ENCODE measurements at regions not wholly inside any gene's neighbourhood (a gene's known extent, or its start where the extent isn't known, plus 50 kb on each side); places are given as distances from the start of the nearest gene placed in this dataset.

DNA sequence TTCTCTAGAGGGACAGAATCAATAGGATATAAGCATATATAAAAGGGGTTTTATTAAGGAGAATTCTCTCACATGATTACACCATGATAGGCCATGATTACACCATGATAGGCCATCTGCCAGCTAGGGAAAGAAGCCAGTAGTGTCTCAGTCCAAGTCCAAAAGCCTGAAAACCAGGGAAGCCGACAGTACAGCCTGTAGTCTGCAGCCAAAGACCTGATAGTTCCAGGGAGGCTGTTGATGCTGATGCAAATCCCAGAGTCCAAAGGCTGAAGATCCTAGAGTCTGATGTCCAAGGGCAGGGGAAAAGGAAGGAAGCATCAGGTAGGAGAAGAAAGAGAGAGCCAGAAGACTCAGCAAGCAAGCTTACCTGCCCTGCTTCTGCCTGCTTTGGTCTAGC lies 411.3 kb upstream of the EMCN start:
- no peak for ATAC-seq
- intact Hi-C loops (cut with DNase I) = no loop called here
- no peaks in the 10 kb centered on the region for H3K36me3 ChIP-seq
- DNase-seq = no peak
- no peaks in the 10 kb centered on the region for H3K27me3 ChIP-seq (ENCODE audit: low read depth)
- TF ChIP-seq, protein P1, sequence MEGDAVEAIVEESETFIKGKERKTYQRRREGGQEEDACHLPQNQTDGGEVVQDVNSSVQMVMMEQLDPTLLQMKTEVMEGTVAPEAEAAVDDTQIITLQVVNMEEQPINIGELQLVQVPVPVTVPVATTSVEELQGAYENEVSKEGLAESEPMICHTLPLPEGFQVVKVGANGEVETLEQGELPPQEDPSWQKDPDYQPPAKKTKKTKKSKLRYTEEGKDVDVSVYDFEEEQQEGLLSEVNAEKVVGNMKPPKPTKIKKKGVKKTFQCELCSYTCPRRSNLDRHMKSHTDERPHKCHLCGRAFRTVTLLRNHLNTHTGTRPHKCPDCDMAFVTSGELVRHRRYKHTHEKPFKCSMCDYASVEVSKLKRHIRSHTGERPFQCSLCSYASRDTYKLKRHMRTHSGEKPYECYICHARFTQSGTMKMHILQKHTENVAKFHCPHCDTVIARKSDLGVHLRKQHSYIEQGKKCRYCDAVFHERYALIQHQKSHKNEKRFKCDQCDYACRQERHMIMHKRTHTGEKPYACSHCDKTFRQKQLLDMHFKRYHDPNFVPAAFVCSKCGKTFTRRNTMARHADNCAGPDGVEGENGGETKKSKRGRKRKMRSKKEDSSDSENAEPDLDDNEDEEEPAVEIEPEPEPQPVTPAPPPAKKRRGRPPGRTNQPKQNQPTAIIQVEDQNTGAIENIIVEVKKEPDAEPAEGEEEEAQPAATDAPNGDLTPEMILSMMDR (IDR thresholded peaks at IDR 0.05) = no peak
- no peaks in the 10 kb centered on the region for H3K9me3 ChIP-seq
- no peak overlapping the region for H3K27ac ChIP-seq
- no peak overlapping the region for H3K4me3 ChIP-seq
- peaks cover 8% of the 10 kb centered on the region for H3K4me1 ChIP-seq

DNA sequence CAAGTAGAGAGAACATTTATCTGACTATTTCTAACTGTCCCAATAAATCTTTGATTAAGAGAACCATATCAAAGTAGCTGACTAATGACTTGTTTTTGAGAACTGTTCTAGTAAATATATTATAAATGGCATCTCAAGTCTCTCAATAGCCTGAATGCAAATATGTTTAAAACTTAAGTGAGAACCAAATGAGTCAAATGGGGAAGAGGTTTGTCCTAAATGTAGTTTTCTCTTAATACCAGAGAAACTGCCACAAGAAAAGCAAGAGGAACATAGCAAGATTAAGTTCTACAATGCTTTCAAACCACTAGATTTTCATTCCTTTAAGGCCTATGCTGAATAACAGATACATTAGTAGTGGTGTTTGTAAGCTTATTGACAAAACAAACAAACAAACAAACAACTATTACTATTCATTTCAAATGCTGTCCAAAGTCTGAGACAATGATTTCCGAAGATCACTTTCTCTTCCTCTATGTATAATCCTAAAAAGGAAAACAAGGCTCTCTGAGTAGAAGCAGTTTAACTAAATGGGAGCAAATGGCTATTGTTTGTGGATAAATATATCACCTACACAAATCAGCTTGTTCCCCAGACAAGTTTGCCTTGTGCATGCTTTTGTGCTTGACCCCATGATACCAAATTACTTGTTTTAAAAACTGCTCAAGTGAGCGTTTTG lies 408.4 kb upstream of the EMCN start:
- no peak for DNase-seq
- no peak overlapping the region for H3K4me3 ChIP-seq
- H3K27ac ChIP-seq = no peak overlapping the region
- no peaks in the 10 kb centered on the region for H3K27me3 ChIP-seq (ENCODE audit: low read depth)
- ATAC-seq = no peak
- intact Hi-C loops (cut with DNase I) = no loop called here
- TF ChIP-seq, protein P1 (IDR thresholded peaks at IDR 0.05) = no peak
- no peaks in the 10 kb centered on the region for H3K36me3 ChIP-seq
- no peaks in the 10 kb centered on the region for H3K9me3 ChIP-seq
- no peaks in the 10 kb centered on the region for H3K4me1 ChIP-seq

DNA sequence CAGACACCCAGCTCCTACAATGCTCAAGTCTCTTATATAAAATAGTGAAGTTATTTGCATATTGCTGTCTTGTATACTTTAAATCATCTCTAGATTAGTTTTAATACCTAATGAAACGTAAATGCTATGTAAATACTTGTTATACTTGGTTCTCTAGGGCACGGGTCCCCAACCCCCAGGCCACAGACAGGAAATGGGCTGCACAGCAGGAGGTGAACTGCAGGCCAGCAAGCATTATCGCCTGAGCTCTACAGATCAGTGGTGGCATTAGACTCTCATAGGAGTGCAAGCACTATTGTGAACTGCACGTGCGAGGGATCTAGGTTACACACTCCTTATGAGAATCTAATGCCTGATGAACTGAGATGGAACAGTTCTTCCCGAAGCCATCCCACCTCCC lies 395.9 kb upstream of the EMCN start:
- intact Hi-C loops (cut with DNase I) = no loop called here
- no peak overlapping the region for H3K4me3 ChIP-seq
- H3K36me3 ChIP-seq = no peaks in the 10 kb centered on the region
- ATAC-seq (no peak), DNase-seq (no peak)
- H3K27me3 ChIP-seq (ENCODE audit: low read depth) = no peaks in the 10 kb centered on the region
- H3K9me3 ChIP-seq = no peaks in the 10 kb centered on the region
- H3K27ac ChIP-seq = no peak overlapping the region
- H3K4me1 ChIP-seq = no peaks in the 10 kb centered on the region
- TF ChIP-seq, protein P1 (IDR thresholded peaks at IDR 0.05) = no peak

DNA sequence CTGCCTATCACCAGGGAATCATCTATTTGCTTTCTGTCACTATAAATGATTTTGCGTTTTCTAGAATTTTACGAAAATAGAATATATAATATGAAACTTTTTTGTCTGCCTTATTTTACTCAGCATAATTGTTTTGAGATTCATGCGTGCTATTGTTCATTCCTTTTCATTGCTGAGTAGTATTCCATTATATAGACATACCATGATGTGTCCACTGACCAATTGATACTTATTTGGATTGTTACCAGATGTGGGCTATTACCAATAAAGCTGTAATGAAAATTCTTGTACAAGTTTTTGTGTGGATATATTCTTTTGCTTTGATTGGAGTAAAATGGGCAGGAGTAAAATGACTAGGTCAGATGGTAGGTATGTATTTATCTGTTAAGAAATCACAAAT lies 390.7 kb upstream of the EMCN start:
- ATAC-seq (no peak), DNase-seq (no peak)
- TF ChIP-seq, protein P1 (IDR thresholded peaks at IDR 0.05) = no peak
- Histone ChIP-seq H3K27ac (no peak overlapping the region), H3K9me3 (no peaks in the 10 kb centered on the region), H3K27me3 (ENCODE audit: low read depth) (no peaks in the 10 kb centered on the region), H3K4me1 (no peaks in the 10 kb centered on the region), H3K36me3 (no peaks in the 10 kb centered on the region), H3K4me3 (no peak overlapping the region)
- intact Hi-C loops (cut with DNase I) = no loop called here

DNA sequence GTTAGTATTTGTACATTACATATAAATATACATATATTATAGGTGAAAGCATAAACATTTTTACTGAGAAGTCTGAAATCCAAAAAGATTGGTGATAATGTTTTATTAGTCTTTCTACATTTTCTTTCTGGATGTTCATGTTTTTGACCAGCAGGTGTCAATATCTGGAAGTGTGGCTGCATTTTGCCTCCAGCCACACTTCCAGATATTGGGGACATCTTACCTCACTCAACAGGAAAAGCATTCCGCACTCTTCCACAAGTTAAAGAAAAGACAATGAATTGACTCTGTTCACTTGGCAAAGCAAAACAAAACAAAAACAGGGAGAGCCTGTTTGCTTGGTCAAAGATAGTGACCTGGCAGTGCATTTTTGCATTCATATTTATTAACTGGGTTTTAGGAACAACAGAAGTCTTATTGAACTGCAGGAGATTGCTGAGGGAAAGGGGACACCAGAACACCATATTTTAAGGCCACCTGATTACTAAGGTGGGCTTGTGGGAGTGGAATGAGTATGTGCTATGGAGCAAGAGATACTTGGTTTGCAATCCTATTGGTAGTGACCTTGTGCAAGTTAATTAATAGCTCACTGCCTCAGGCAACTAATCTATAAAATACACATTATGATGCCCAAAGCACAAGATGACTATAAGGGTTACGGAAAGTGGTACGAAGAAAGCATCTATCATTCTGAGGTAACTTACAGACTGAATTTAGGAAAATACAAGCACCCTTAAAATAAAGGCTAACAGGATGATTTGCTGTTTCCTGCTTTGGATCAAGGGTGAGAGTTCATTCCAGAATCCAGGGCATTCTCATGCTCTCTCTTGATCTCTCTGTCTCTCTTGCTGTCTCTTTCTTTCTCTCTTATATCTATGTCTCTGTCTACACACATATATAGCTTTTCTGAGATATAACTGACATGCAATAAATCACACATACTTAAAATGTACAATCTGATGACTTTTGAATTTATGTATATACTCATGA lies 389.9 kb upstream of the EMCN start:
- no peak for ATAC-seq
- DNase-seq = no peak
- Histone ChIP-seq H3K4me1 (no peaks in the 10 kb centered on the region), H3K4me3 (no peak overlapping the region), H3K27me3 (ENCODE audit: low read depth) (no peaks in the 10 kb centered on the region), H3K36me3 (no peaks in the 10 kb centered on the region), H3K27ac (no peak overlapping the region), H3K9me3 (no peaks in the 10 kb centered on the region)
- TF ChIP-seq, protein P1 (IDR thresholded peaks at IDR 0.05) = peak; percentile 24
- intact Hi-C loops (cut with DNase I) = no loop called here

All from lower lobe of right lung (tissue), 2 donors.